ENCODE measurements at regions not wholly inside any gene's neighbourhood (a gene's known extent, or its start where the extent isn't known, plus 50 kb on each side); places are given as distances from the start of the nearest gene placed in this dataset.

DNA sequence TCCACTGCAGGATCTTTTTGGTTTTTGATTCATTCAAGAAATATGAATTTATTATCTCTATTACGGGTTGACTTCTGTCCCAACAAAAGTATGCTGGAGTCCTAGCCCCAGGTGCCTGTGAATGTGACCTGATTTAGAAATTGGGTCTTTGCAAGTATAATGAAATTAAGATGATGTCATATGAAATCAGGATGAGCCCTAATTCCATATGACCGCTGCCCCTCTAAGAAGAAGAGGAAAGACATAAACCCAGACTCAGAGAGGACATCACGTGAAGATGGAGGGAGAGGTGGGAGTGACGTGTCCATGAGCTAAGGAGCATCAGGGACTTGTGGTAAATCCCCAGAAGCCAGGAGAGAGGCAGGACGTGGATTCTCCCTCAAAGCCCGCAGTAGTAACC is 287.1 kb downstream of the LPIN1 start:
- H3K4me3 Mint-ChIP-seq (ENCODE audit: low read depth) = no peak overlapping the region
- no peaks in the 10 kb centered on the region for H3K27me3 Mint-ChIP-seq
- H3K4me1 Mint-ChIP-seq (ENCODE audit: low read depth) = peaks cover 7% of the 10 kb centered on the region
- H3K27ac Mint-ChIP-seq = no peak overlapping the region
- DNase-seq (ENCODE audit: low spot score, unreplicated experiment) = no peak
- no peaks in the 10 kb centered on the region for H3K9me3 Mint-ChIP-seq (ENCODE audit: low read depth)
- H3K36me3 Mint-ChIP-seq (ENCODE audit: insufficient read depth) = no peaks in the 10 kb centered on the region
- TF ChIP-seq, protein P1, sequence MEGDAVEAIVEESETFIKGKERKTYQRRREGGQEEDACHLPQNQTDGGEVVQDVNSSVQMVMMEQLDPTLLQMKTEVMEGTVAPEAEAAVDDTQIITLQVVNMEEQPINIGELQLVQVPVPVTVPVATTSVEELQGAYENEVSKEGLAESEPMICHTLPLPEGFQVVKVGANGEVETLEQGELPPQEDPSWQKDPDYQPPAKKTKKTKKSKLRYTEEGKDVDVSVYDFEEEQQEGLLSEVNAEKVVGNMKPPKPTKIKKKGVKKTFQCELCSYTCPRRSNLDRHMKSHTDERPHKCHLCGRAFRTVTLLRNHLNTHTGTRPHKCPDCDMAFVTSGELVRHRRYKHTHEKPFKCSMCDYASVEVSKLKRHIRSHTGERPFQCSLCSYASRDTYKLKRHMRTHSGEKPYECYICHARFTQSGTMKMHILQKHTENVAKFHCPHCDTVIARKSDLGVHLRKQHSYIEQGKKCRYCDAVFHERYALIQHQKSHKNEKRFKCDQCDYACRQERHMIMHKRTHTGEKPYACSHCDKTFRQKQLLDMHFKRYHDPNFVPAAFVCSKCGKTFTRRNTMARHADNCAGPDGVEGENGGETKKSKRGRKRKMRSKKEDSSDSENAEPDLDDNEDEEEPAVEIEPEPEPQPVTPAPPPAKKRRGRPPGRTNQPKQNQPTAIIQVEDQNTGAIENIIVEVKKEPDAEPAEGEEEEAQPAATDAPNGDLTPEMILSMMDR (IDR thresholded peaks at IDR 0.05; ENCODE audit: unreplicated experiment) = no peak

DNA sequence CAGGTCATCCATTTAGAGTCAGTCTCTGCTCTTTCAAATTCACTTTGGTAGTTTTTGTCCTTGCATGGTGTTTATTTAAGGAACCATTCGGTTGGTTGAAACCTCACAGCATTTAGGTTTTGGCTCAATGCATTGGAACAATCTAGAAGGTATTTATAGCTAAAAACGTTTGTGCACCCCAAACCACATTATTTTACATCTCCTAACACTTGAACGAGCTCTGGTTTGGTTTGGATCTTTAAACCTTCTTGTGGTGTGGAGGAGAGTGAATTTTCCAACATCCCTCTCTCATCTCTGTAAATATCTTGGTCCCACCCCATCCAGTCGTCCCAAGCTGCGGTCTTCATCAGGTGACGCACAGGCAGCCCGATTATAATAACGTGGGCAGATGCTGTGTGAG is 287.9 kb downstream of the LPIN1 start:
- no peak for DNase-seq (ENCODE audit: low spot score, unreplicated experiment)
- Mint-ChIP-seq H3K4me1 (ENCODE audit: low read depth) (peaks cover 7% of the 10 kb centered on the region), H3K9me3 (ENCODE audit: low read depth) (no peaks in the 10 kb centered on the region), H3K4me3 (ENCODE audit: low read depth) (no peak overlapping the region), H3K27ac (no peak overlapping the region), H3K27me3 (no peaks in the 10 kb centered on the region), H3K36me3 (ENCODE audit: insufficient read depth) (no peaks in the 10 kb centered on the region)
- TF ChIP-seq, protein P1 (IDR thresholded peaks at IDR 0.05; ENCODE audit: unreplicated experiment) = no peak

DNA sequence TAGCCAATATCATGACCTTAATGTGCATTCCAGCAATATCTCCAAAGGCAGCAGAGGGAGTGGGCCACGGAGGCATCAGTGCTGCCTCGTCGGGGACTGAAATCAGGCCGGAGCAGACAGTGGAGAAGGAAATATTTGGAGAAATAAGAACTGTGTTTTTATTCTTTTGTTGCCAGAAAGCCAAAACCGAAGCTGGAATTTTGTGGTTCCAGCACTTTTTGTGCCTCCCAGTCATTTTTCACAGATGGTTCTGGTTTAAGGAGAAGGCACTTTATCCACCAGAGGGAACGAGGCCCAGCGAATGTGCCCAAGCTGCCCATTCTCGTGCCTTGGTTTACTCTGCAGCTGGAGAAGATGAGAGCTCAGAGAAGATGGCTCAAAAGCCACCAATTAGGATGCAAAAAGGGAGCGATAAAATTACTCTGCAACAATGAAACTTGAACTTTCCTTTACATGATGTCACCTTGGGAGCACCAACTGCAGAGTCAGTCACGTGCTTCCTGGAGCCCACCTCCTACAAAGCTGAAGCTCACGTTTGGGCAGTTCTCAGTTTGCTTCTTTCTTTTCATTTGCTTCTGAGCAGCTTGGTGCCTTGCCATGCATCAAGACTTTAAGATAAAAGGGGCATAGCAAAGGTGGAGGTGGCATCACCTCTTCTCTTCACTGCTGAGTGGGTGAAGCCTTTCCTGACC is 288.7 kb downstream of the LPIN1 start:
- DNase-seq (ENCODE audit: low spot score, unreplicated experiment) = no peak
- H3K27ac Mint-ChIP-seq = no peak overlapping the region

GRCh38 chr2:12035956-12036639 is 289.7 kb downstream of the LPIN1 start:
- H3K4me3 Mint-ChIP-seq (ENCODE audit: low read depth) = no peak overlapping the region
- DNase-seq (ENCODE audit: low spot score, unreplicated experiment) = no peak
- no peaks in the 10 kb centered on the region for H3K9me3 Mint-ChIP-seq (ENCODE audit: low read depth)
- peaks cover 7% of the 10 kb centered on the region for H3K4me1 Mint-ChIP-seq (ENCODE audit: low read depth)
- H3K36me3 Mint-ChIP-seq (ENCODE audit: insufficient read depth) = no peaks in the 10 kb centered on the region
- no peaks in the 10 kb centered on the region for H3K27me3 Mint-ChIP-seq
- no peak overlapping the region for H3K27ac Mint-ChIP-seq
- TF ChIP-seq, protein P1 (IDR thresholded peaks at IDR 0.05; ENCODE audit: unreplicated experiment) = no peak

More for the DNA sequence above, 288.7 kb downstream of the LPIN1 start:
- Mint-ChIP-seq H3K4me3 (ENCODE audit: low read depth) (no peak overlapping the region), H3K36me3 (ENCODE audit: insufficient read depth) (no peaks in the 10 kb centered on the region), H3K4me1 (ENCODE audit: low read depth) (peaks cover 7% of the 10 kb centered on the region), H3K27me3 (no peaks in the 10 kb centered on the region), H3K9me3 (ENCODE audit: low read depth) (no peaks in the 10 kb centered on the region)
- TF ChIP-seq, protein P1 (IDR thresholded peaks at IDR 0.05; ENCODE audit: unreplicated experiment) = no peak

GRCh38 chr2:12036640-12036983 is 290.2 kb downstream of the LPIN1 start:
- Mint-ChIP-seq H3K36me3 (ENCODE audit: insufficient read depth) (no peaks in the 10 kb centered on the region), H3K4me3 (ENCODE audit: low read depth) (no peak overlapping the region), H3K27ac (no peak overlapping the region), H3K27me3 (no peaks in the 10 kb centered on the region), H3K9me3 (ENCODE audit: low read depth) (no peaks in the 10 kb centered on the region), H3K4me1 (ENCODE audit: low read depth) (peaks cover 7% of the 10 kb centered on the region)
- no peak for DNase-seq (ENCODE audit: low spot score, unreplicated experiment)
- TF ChIP-seq, protein P1 (IDR thresholded peaks at IDR 0.05; ENCODE audit: unreplicated experiment) = no peak

Measured in progenitor cell of endocrine pancreas (in vitro differentiated cells).